GM10266 (cell line): ENCODE measurements at regions not wholly inside any gene's neighbourhood (a gene's known extent, or its start where the extent isn't known, plus 50 kb on each side); places are given as distances from the start of the nearest gene placed in this dataset.

Experiments
- DNase-seq: peaks from one replicate; pipeline ENCODE4 v3.0.0; 2012; ENCODE audit errors: extremely low spot score
- CTCF ChIP-seq: IDR thresholded peaks from 2 replicates; pipeline ENCODE4 v1.5.1; 2012; ENCODE audit warnings: mild to moderate bottlenecking, low read depth; ENCODE audit not compliant: control insufficient read depth, insufficient read depth; ENCODE audit errors: missing control alignments

- TF ChIP-seq CTCF: no peak
Observed at GRCh38 chr5:10857338-10857733, 96.3 kb upstream of the DAP start.

GRCh38 chr5:10856683-10857337, 95.8 kb upstream of the DAP start:
- DNase-seq: peak; percentile 20
- TF ChIP-seq CTCF: peak; percentile 48

More at GRCh38 chr5:10857338-10857733, 96.3 kb upstream of the DAP start:
- no peak for DNase-seq

- no peak for TF ChIP-seq CTCF
- DNase-seq: no peak
Observed at GRCh38 chr5:10856071-10856470, 95.0 kb upstream of the DAP start.

- no peak for TF ChIP-seq CTCF
- no peak for DNase-seq
Observed at GRCh38 chr5:10854506-10855277, 93.7 kb upstream of the DAP start.

GRCh38 chr5:10853154-10853553, 92.1 kb upstream of the DAP start:
- TF ChIP-seq CTCF: no peak

GRCh38 chr5:10849278-10849677, 88.2 kb upstream of the DAP start:
- DNase-seq: no peak
- no peak for TF ChIP-seq CTCF

More at GRCh38 chr5:10853154-10853553, 92.1 kb upstream of the DAP start:
- DNase-seq: no peak

GRCh38 chr5:10844016-10844415, 83.0 kb upstream of the DAP start:
- DNase-seq: no peak
- TF ChIP-seq CTCF: no peak
